Activated naive CD8-positive, alpha-beta T cell (primary cell): ENCODE measurements at regions not wholly inside any gene's neighbourhood (a gene's known extent, or its start where the extent isn't known, plus 50 kb on each side); places are given as distances from the start of the nearest gene placed in this dataset.

Source experiments
- H3K27ac Mint-ChIP-seq: one replicate; pipeline ENCODE4 v1.8.0; 2021; ENCODE audit warnings: mixed read lengths
- H3K27me3 Mint-ChIP-seq: one replicate; pipeline ENCODE4 v1.8.0; 2021; ENCODE audit warnings: mixed read lengths
- H3K36me3 Mint-ChIP-seq: one replicate; pipeline ENCODE4 v1.8.0; 2021; ENCODE audit warnings: mixed read lengths
- H3K4me1 Mint-ChIP-seq: one replicate; pipeline ENCODE4 v1.8.0; 2021; ENCODE audit warnings: low read depth, mixed read lengths
- H3K4me3 Mint-ChIP-seq: one replicate; pipeline ENCODE4 v1.8.0; 2021; ENCODE audit warnings: mild to moderate bottlenecking, mixed read lengths
- H3K9me3 Mint-ChIP-seq: one replicate; pipeline ENCODE4 v1.8.0; 2021; ENCODE audit warnings: low read depth, mixed read lengths

DNA sequence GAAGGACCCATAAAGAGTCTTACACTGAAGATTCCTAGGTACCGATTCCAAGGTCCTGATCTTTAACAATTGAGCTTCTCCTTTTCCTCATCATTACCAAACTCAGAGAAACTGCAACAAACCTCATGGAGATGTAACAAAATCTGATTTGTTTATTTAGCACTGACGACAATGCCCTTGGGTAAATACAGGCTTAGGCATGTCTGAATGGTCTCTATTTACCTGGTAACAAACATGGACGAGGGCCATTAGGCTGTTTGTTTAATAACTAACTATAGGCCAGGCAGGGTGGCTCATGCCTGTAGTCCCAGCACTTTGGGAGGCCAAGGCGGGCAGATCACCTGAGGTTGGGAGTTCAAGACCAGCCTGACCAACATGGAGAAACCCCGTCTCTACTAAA is 333.3 kb downstream of the AGTPBP1 start:
- no peak overlapping the region for H3K27ac Mint-ChIP-seq
- no peaks in the 10 kb centered on the region for H3K27me3 Mint-ChIP-seq
- no peaks in the 10 kb centered on the region for H3K4me1 Mint-ChIP-seq
- no peaks in the 10 kb centered on the region for H3K9me3 Mint-ChIP-seq
- no peaks in the 10 kb centered on the region for H3K36me3 Mint-ChIP-seq
- no peak overlapping the region for H3K4me3 Mint-ChIP-seq

GRCh38 chr9:85405566-85405950 is 336.2 kb downstream of the AGTPBP1 start:
- Mint-ChIP-seq H3K36me3 (no peaks in the 10 kb centered on the region), H3K4me1 (no peaks in the 10 kb centered on the region), H3K9me3 (no peaks in the 10 kb centered on the region), H3K27ac (no peak overlapping the region), H3K4me3 (no peak overlapping the region), H3K27me3 (peaks cover 4% of the 10 kb centered on the region)

- no peaks in the 10 kb centered on the region for H3K9me3 Mint-ChIP-seq
- H3K4me1 Mint-ChIP-seq: no peaks in the 10 kb centered on the region
- H3K4me3 Mint-ChIP-seq: no peak overlapping the region
- no peaks in the 10 kb centered on the region for H3K36me3 Mint-ChIP-seq
- H3K27me3 Mint-ChIP-seq: peaks cover 4% of the 10 kb centered on the region
- no peak overlapping the region for H3K27ac Mint-ChIP-seq
Measured at GRCh38 chr9:85404911-85405565, 336.7 kb downstream of the AGTPBP1 start.

DNA sequence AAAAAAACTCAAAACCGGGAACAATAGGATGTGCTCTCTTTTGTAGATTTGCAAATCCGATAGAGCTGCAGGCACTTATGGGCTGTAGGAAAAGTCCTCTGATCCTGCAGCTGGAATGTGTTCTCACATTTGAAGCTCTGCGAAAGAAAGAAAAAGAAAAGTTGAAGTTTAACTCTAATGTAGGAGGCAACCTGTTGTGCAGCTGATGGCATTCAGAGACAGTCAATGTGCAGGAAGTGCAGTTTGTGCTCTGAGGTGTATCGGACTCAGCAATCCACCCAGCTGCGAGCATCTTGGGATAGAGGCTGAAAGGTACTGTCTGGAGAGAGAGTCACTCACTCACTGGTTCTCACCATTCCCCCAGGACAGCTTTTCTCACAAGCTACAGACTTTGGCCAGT is 339.2 kb downstream of the AGTPBP1 start:
- Mint-ChIP-seq H3K4me3 (no peak overlapping the region), H3K36me3 (no peaks in the 10 kb centered on the region), H3K27ac (no peak overlapping the region), H3K4me1 (no peaks in the 10 kb centered on the region), H3K27me3 (peaks cover 4% of the 10 kb centered on the region), H3K9me3 (no peaks in the 10 kb centered on the region)

DNA sequence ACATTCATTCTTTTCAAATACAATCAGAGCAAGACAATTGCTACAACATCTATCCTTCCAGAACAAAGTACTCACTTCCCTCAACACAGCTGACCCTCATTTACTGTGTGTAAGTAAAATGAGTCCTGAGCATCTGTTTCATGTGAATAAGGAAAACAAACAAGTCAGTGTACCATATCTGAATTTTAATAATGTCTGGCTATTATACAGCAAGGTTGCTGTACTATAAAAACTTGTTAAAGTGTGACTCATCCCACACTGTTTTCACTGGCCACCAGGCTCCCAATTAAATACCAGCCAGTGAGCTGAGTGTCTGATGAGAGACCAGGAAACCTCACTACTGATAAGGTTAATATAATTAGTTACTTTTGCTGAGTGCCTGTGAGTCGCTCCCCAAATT is 339.8 kb downstream of the AGTPBP1 start:
- no peaks in the 10 kb centered on the region for H3K36me3 Mint-ChIP-seq
- H3K4me3 Mint-ChIP-seq: no peak overlapping the region
- no peaks in the 10 kb centered on the region for H3K4me1 Mint-ChIP-seq
- no peak overlapping the region for H3K27ac Mint-ChIP-seq
- no peaks in the 10 kb centered on the region for H3K9me3 Mint-ChIP-seq
- peaks cover 4% of the 10 kb centered on the region for H3K27me3 Mint-ChIP-seq

GRCh38 chr9:85397005-85397404 is 344.7 kb downstream of the AGTPBP1 start:
- Mint-ChIP-seq H3K4me1 (no peaks in the 10 kb centered on the region), H3K36me3 (no peaks in the 10 kb centered on the region), H3K9me3 (no peaks in the 10 kb centered on the region), H3K4me3 (no peak overlapping the region), H3K27ac (no peak overlapping the region), H3K27me3 (peaks cover 8% of the 10 kb centered on the region)

GRCh38 chr9:85392260-85392659 is 349.5 kb downstream of the AGTPBP1 start:
- Mint-ChIP-seq H3K27ac (no peak overlapping the region), H3K4me3 (no peak overlapping the region), H3K4me1 (no peaks in the 10 kb centered on the region), H3K27me3 (peaks cover 8% of the 10 kb centered on the region), H3K9me3 (no peaks in the 10 kb centered on the region), H3K36me3 (no peaks in the 10 kb centered on the region)

DNA sequence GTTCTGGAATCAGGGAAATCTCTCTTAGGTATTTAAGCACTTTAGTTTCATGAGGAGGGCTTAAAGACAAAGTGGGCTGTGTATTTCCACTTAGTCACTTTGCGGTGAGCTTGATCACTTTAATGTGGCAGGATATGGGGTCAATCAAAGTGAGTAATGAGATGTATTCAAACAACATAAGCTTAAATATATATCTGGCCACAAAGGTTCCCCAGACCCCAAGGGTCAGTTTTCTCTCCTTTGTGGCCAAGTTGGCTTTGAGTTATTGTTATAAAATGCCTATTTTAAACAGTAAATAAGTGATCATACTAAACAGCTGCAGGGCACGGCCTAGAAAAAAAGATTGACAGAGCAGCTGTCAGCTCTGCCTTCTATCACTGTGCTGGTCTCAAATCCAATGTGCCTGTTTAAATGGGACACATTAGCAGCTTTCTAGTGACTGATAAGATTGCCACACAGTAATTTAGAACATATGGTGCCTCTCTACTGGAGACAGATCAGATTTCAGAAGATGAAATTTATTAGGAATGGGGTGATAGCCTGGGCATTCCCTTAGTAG is 363.9 kb downstream of the AGTPBP1 start:
- peaks cover 4% of the 10 kb centered on the region for H3K4me1 Mint-ChIP-seq
- H3K36me3 Mint-ChIP-seq: no peaks in the 10 kb centered on the region
- peaks cover 7% of the 10 kb centered on the region for H3K27me3 Mint-ChIP-seq
- no peaks in the 10 kb centered on the region for H3K9me3 Mint-ChIP-seq
- H3K27ac Mint-ChIP-seq: no peak overlapping the region
- no peak overlapping the region for H3K4me3 Mint-ChIP-seq

GRCh38 chr9:85368781-85369180 is 373.0 kb downstream of the AGTPBP1 start:
- Mint-ChIP-seq H3K4me1 (no peaks in the 10 kb centered on the region), H3K4me3 (no peak overlapping the region), H3K36me3 (no peaks in the 10 kb centered on the region), H3K27ac (no peak overlapping the region), H3K9me3 (no peaks in the 10 kb centered on the region), H3K27me3 (peaks cover 5% of the 10 kb centered on the region)

GRCh38 chr9:85359161-85359560 is 382.6 kb downstream of the AGTPBP1 start:
- H3K27ac Mint-ChIP-seq: no peak overlapping the region
- no peaks in the 10 kb centered on the region for H3K36me3 Mint-ChIP-seq
- H3K4me3 Mint-ChIP-seq: no peak overlapping the region
- H3K4me1 Mint-ChIP-seq: no peaks in the 10 kb centered on the region
- H3K9me3 Mint-ChIP-seq: no peaks in the 10 kb centered on the region
- peaks cover 5% of the 10 kb centered on the region for H3K27me3 Mint-ChIP-seq

GRCh38 chr9:85349046-85349445 is 392.7 kb downstream of the AGTPBP1 start:
- no peaks in the 10 kb centered on the region for H3K27me3 Mint-ChIP-seq
- H3K4me3 Mint-ChIP-seq: no peak overlapping the region
- peaks cover 3% of the 10 kb centered on the region for H3K9me3 Mint-ChIP-seq
- no peaks in the 10 kb centered on the region for H3K36me3 Mint-ChIP-seq
- H3K4me1 Mint-ChIP-seq: no peaks in the 10 kb centered on the region
- no peak overlapping the region for H3K27ac Mint-ChIP-seq

- H3K36me3 Mint-ChIP-seq: no peaks in the 10 kb centered on the region
- H3K27ac Mint-ChIP-seq: no peak overlapping the region
- no peaks in the 10 kb centered on the region for H3K4me1 Mint-ChIP-seq
- H3K9me3 Mint-ChIP-seq: peaks cover 3% of the 10 kb centered on the region
- H3K27me3 Mint-ChIP-seq: no peaks in the 10 kb centered on the region
- H3K4me3 Mint-ChIP-seq: no peak overlapping the region
Measured at GRCh38 chr9:85347541-85347940, 394.2 kb downstream of the AGTPBP1 start.

DNA sequence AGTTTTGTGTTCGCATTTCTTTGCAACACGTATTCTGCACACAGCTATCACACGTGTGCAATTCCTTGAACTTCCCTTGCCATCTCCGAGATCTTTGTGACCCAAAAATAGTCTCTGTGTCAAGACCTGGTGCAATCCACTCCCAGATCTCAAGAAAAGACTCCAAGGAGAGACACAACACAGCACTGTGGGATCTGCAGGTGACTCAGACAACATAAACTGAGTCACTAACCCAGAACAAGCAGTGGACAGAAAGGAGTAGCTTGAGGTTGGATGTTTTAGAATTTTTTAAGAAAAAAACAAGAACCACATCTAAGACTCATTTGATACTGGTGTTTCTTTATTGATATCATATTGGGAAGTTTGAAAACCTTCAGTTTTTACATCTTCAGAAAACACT is 396.9 kb downstream of the AGTPBP1 start:
- Mint-ChIP-seq H3K9me3 (no peaks in the 10 kb centered on the region), H3K36me3 (no peaks in the 10 kb centered on the region), H3K27ac (no peak overlapping the region), H3K4me1 (no peaks in the 10 kb centered on the region), H3K27me3 (peaks cover 2% of the 10 kb centered on the region), H3K4me3 (no peak overlapping the region)

DNA sequence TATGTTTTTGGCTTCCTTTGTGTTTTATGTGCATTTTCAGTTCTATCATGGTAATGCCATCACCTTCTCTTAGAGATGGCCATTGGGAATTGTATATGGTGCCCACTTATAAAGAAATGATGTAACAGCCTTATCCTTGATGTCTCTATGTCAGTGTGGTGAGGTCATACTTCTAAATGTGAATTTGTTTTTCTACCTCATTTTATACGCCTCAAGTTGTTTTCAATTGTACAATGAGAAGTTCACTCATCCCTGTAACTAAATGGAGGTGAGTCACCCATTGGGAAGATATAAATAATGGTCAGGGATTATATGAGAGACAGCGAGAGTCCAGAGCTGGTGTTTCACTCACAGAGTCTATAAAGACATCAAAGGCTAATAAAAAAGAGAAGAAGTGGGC is 402.4 kb downstream of the AGTPBP1 start:
- H3K4me1 Mint-ChIP-seq: no peaks in the 10 kb centered on the region
- no peak overlapping the region for H3K4me3 Mint-ChIP-seq
- H3K27me3 Mint-ChIP-seq: peaks cover 9% of the 10 kb centered on the region
- H3K36me3 Mint-ChIP-seq: no peaks in the 10 kb centered on the region
- H3K9me3 Mint-ChIP-seq: peaks cover 4% of the 10 kb centered on the region
- H3K27ac Mint-ChIP-seq: no peak overlapping the region

DNA sequence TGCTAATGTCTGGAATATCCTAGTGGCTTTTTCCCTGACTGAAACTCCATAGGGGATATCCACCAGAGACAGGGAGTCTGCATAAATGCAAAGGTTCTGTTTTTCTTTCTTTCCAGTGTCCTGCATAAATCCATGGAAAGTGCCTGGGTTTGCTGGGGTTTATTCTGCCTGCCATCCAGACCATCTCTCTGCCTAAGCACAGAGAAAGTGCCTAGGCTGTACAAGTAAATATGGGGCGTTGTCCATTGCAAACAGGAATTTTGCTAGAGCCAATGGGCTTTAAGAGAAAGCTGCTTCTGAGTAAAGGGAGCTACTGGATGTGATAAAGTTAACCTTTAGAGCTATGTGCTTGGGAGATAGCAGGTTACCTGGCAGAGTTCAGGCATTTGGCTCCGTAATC is 407.5 kb downstream of the AGTPBP1 start:
- no peaks in the 10 kb centered on the region for H3K36me3 Mint-ChIP-seq
- no peaks in the 10 kb centered on the region for H3K4me1 Mint-ChIP-seq
- peaks cover 6% of the 10 kb centered on the region for H3K27me3 Mint-ChIP-seq
- no peak overlapping the region for H3K27ac Mint-ChIP-seq
- H3K4me3 Mint-ChIP-seq: no peak overlapping the region
- H3K9me3 Mint-ChIP-seq: peaks cover under 1% of the 10 kb centered on the region

DNA sequence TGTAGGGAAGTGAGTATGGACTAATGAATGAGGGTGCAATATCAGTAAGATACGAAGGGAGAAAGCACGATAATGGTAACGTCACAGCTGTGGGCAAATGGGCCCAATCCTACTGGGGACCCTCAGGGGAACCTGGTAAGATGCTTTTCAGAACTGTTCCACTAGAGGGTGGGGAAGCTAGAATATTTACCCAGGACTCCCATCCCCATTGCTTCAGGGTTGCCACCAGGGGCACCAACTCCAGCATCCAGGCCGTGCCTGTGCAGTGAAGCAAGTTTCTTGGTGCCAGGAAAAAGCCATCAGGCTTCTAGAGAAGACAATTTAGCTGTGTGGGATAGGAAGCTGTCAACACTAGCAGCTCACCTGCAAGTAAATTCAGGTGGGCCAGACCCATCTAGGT is 409.3 kb downstream of the AGTPBP1 start:
- H3K27me3 Mint-ChIP-seq: peaks cover 2% of the 10 kb centered on the region
- H3K36me3 Mint-ChIP-seq: no peaks in the 10 kb centered on the region
- H3K4me1 Mint-ChIP-seq: no peaks in the 10 kb centered on the region
- no peaks in the 10 kb centered on the region for H3K9me3 Mint-ChIP-seq
- no peak overlapping the region for H3K4me3 Mint-ChIP-seq
- H3K27ac Mint-ChIP-seq: no peak overlapping the region
